GM10248 (cell line): ENCODE measurements at regions not wholly inside any gene's neighbourhood (a gene's known extent, or its start where the extent isn't known, plus 50 kb on each side); places are given as distances from the start of the nearest gene placed in this dataset.

Experiments used
- CTCF ChIA-PET: fragments of 300-600 bp; sonication (Branson Sonifier 250); formaldehyde crosslinking; extraction: SDS; loops from one replicate; lab custom pipeline; 2021; ENCODE audit warnings: antibody characterized with exemption; lab: Yijun Ruan, JAX
- POLR2A ChIA-PET: fragments of 350-650 bp; sonication (Branson Sonifier 250); formaldehyde crosslinking; extraction: SDS; loops from one replicate; lab custom pipeline; 2020; ENCODE audit warnings: antibody characterized with exemption; lab: Yijun Ruan, JAX
- DNase-seq: peaks from one replicate; pipeline ENCODE4 v3.0.0; 2012; ENCODE audit errors: extremely low spot score
- TF ChIP-seq, protein P1 (sequence below): IDR thresholded peaks from 2 replicates; pipeline ENCODE4 v1.5.1; 2012; ENCODE audit warnings: mild to moderate bottlenecking, low read depth; ENCODE audit errors: extremely low read depth, missing control alignments, control extremely low read depth

DNA sequence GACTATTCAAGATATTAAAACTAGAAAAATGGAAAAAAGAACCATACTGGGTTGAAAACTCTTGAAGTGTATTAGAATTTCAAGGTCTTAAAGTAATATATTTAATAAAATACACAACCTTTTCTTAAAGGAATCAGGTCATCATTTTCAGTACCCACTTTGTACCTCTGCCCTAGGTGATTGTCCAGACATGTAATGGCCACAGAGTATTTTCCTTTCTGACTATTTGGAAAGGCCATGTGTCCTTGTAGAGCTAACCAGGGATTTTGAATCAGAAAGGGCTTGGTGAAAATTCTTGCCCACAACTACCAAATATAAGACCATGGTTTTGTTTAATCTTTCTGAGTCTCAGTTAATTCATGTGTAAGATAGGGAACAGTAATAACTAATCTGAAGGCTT lies 91.4 kb upstream of the MLIP start:
- no peak for DNase-seq
- TF ChIP-seq, protein P1, sequence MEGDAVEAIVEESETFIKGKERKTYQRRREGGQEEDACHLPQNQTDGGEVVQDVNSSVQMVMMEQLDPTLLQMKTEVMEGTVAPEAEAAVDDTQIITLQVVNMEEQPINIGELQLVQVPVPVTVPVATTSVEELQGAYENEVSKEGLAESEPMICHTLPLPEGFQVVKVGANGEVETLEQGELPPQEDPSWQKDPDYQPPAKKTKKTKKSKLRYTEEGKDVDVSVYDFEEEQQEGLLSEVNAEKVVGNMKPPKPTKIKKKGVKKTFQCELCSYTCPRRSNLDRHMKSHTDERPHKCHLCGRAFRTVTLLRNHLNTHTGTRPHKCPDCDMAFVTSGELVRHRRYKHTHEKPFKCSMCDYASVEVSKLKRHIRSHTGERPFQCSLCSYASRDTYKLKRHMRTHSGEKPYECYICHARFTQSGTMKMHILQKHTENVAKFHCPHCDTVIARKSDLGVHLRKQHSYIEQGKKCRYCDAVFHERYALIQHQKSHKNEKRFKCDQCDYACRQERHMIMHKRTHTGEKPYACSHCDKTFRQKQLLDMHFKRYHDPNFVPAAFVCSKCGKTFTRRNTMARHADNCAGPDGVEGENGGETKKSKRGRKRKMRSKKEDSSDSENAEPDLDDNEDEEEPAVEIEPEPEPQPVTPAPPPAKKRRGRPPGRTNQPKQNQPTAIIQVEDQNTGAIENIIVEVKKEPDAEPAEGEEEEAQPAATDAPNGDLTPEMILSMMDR = no peak
- ChIA-PET POLR2A (no interaction called here), CTCF (no interaction called here)

DNA sequence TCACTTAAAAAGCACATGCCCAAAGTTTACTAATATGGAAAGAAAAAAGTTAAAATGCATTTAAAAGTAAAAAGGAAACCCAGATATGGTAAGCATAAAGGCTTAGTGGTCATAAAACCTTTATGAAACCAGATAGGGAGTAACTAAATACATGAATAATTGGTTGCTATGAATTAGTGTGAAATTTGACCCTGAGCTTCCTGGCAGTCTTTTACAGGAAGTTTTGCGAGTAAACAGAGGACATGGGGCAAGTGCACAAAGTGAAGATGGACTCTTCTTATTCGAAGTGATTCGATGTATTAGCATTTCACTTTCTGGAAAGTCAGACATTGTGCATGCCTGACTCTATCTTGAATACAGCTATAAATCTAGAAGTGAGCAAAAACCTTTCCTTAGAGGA lies 90.9 kb upstream of the MLIP start:
- ChIA-PET POLR2A (no interaction called here), CTCF (no interaction called here)
- no peak for DNase-seq
- TF ChIP-seq, protein P1 = no peak

DNA sequence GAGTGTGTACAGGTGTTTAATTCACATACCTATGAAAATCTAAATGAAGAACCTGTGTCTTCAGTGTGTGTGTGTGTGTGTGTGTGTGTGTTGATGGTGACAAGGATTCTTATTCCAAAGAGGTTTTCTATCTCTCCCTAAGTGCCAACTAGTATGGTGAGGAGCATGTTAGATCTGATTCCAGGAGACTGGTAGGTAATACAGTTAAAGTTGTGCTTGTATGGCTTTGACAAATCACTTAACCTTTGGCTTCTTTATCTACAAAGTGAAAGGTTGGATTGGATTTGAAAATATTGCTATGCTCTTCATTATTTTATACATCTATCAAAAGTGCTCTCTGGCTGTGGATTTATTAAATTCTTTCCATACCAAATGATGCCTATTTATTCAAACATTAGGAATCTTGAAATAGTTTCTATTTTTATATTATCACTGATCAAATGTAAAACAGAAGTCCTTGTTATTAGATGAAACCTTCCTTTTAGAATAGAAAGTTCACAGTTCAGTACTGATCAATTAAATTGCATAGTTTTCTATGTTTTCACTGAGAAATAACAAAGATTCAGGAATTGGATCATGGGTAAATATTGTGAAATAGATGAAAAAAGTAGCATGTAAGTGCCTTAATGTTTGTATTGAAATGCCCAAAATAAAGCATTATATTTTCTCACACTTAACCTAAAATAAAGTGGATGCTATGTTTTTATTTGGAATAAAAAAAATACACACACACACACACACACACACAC lies 84.4 kb upstream of the MLIP start:
- TF ChIP-seq, protein P1 = no peak
- ChIA-PET CTCF (no interaction called here), POLR2A (no interaction called here)
- DNase-seq = no peak

GRCh38 chr6:54028170-54028569 lies 83.1 kb upstream of the MLIP start:
- ChIA-PET POLR2A (no interaction called here), CTCF (no interaction called here)
- TF ChIP-seq, protein P1 = no peak
- DNase-seq = no peak

GRCh38 chr6:54029187-54029586 lies 82.1 kb upstream of the MLIP start:
- DNase-seq = no peak
- ChIA-PET POLR2A (no interaction called here), CTCF (interaction anchor here (1.0 kb wide), 1 partner anchor 20 kb away, joined by 3 read pairs; no protein-coding TSS in a partner anchor)
- TF ChIP-seq, protein P1 = no peak

- no peak for DNase-seq
- TF ChIP-seq, protein P1 = no peak
- ChIA-PET CTCF (interaction anchor here (1.6 kb wide), 1 partner anchor 18 kb away, joined by 3 read pairs; no protein-coding TSS in a partner anchor), POLR2A (no interaction called here)
Measured at GRCh38 chr6:54031169-54031568, 80.1 kb upstream of the MLIP start.
